AG09309 (cell line): ENCODE measurements at regions not wholly inside any gene's neighbourhood (a gene's known extent, or its start where the extent isn't known, plus 50 kb on each side); places are given as distances from the start of the nearest gene placed in this dataset.

ENCODE experiments used
- DNase-seq: peaks from one replicate; pipeline ENCODE4 v3.0.0-alpha.2; 2010; ENCODE audit warnings: low read depth
- H3K4me3 ChIP-seq: 2 replicates; pipeline ENCODE4 v1.5.1; 2011; ENCODE audit warnings: mild to moderate bottlenecking, low read depth, low read length, moderate library complexity; ENCODE audit not compliant: control insufficient read depth
- TF ChIP-seq, protein P1 (sequence below): IDR thresholded peaks from 2 replicates; pipeline ENCODE4 v1.5.1; 2011; ENCODE audit warnings: mild to moderate bottlenecking, low read depth, low read length, inconsistent platforms; ENCODE audit not compliant: insufficient read depth, control insufficient read depth; ENCODE audit errors: missing control alignments

DNA sequence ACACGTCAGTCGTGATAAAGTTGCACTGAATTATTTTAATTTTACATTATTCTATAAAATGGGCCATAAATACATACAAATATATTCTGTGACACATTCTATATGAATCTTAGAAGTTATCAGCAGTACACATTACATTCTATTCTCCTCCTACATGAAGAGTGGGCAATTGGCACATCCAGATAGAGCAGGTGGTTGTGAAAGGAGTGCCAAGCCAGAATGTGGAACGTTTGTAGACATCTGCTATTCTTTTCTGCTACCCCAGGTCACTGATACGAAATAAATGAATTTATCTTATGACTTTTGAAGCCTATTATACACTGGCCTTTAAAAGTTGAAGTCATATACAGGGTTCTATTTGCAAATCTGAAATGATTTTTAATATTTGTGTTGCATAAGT is 373.2 kb downstream of the PCDH17 start:
- H3K4me3 ChIP-seq: no peak overlapping the region
- TF ChIP-seq, protein P1, sequence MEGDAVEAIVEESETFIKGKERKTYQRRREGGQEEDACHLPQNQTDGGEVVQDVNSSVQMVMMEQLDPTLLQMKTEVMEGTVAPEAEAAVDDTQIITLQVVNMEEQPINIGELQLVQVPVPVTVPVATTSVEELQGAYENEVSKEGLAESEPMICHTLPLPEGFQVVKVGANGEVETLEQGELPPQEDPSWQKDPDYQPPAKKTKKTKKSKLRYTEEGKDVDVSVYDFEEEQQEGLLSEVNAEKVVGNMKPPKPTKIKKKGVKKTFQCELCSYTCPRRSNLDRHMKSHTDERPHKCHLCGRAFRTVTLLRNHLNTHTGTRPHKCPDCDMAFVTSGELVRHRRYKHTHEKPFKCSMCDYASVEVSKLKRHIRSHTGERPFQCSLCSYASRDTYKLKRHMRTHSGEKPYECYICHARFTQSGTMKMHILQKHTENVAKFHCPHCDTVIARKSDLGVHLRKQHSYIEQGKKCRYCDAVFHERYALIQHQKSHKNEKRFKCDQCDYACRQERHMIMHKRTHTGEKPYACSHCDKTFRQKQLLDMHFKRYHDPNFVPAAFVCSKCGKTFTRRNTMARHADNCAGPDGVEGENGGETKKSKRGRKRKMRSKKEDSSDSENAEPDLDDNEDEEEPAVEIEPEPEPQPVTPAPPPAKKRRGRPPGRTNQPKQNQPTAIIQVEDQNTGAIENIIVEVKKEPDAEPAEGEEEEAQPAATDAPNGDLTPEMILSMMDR: no peak
- no peak for DNase-seq

DNA sequence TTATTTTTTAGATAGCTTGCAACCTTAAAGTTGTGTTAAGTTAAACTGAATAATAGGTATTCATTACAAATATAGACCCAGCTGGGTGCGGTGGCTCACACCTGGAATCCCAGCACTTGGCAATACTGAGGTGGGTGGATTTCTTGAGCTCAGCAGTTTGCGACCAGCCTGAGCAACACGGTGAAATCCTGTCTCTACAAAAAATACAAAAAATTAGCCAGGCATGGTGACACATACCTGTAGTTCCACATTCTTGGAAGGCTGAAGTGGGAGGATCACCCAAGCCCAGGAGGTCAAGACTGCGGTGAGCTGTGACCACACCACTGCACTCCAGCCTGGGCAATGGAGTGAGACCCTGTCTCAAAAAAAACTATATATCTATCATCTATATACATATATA is 386.5 kb downstream of the PCDH17 start:
- TF ChIP-seq, protein P1: no peak
- DNase-seq: no peak
- H3K4me3 ChIP-seq: no peak overlapping the region

DNA sequence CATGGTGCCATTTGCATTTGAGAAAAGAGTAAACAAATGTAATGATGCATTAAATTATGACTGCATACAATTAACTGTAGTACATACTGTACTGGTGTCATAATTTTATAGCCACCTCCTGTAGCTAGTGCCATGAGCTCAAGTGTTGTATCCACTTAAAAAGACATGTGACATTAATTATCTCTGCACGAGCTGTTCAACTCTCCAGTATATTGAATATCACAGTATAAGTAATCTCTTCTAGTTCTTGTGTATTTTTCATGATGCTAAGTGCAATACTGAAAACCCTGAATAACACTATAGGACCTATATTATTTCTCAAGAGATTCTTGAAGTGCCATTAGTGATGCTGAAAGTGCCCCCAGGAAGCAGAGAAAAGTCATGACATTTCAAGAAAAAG is 387.3 kb downstream of the PCDH17 start:
- TF ChIP-seq, protein P1: no peak
- no peak overlapping the region for H3K4me3 ChIP-seq
- DNase-seq: no peak

DNA sequence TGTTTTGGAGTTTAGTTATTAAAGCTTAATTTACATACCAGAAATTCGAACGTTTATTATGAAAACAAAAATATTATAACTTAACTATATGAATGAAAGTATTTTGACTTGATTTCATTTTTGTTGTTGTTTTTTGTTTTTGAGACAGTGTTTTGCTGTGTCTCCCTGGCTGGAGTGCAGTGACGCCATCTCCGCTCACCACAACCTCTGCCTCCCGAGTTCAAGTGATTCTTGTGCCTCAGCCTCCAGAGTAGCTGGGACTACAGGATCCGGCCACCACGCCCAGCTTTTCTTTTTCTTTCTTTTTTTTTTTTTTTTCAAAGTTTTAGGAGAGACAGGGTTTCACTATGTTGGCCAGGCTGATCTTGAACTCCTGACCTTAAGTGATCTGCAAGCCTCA is 392.6 kb downstream of the PCDH17 start:
- no peak for DNase-seq
- TF ChIP-seq, protein P1: no peak
- no peak overlapping the region for H3K4me3 ChIP-seq

DNA sequence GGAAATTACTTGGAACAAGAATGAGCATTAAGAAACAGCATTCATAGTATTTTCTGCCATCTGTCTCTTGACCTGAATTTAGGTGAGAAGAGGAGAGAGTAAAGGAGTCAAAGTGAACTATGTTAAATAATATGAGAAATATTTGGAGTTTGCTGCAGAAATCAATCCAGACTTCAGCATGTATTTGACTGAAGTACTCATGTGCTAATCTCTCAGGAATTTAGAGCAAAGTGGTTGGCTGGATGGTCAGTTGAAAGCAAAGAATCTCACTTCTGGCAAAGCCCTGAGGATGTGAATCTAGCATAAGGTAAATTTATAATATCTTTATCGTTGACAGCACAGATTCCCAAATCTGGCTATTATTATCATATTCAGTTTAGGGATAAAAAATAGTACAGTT is 394.3 kb downstream of the PCDH17 start:
- TF ChIP-seq, protein P1: no peak
- no peak for DNase-seq
- no peak overlapping the region for H3K4me3 ChIP-seq

DNA sequence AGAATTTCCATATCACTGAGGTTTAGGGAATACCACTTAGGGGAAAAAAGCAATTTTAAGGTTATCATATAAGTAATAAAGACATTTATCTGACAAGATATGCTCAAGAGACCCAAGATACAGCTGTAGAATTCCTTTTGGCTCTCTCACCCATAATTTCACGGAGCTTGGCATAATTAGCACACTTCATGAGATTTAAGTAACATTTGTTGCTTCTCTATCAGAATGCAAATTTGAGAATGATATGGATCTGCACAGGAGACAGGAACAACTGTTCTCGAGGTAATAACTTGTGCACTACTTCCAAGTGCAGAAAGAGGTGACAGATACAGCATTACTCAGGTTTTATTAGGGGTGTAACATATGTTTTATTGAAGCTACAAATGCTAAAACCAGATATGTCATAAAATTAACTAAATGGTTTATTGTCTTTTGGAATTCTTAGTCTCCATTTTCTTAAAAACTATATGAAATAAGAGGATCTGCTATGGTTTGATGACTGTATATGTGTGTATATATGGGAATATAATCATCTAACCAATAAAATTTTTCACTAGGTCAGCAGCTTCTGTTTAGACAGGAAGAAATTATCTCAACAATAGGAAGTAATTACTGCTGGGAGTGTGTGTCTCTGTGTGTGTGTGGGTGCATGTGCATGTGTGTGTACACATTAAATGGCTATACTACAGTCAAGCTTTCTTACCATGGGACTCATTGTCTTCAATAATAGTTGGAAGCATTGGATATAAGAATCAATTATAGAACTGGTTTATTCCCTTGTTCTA is 401.3 kb downstream of the PCDH17 start:
- TF ChIP-seq, protein P1: no peak
- DNase-seq: no peak
- H3K4me3 ChIP-seq: no peak overlapping the region
